ENCODE measurements at regions not wholly inside any gene's neighbourhood (a gene's known extent, or its start where the extent isn't known, plus 50 kb on each side); places are given as distances from the start of the nearest gene placed in this dataset.

DNA sequence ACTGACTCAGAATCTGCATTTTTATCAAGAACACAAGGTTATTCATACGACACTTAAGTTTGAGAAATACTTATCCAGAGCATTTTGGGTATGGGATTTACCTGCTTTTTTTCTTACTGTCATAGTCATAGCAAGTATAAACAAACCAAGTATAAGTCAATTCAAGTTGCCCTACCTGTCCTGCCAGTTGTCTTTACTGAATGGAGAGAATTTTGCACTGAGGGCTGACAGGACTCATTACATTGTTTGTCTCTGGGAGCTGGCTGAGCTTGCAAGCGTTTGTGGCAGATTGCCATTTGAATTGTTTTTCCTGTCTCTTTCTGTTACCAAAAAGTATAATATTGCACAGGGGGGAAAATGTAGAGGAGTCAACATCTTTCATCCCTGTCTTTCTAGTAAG is 278.9 kb upstream of the MAGEC2 start:
- TF ChIP-seq CTCF (IDR thresholded peaks at IDR 0.05) (no peak), POLR2A (IDR thresholded peaks at IDR 0.05) (no peak)
